ENCODE measurements at regions not wholly inside any gene's neighbourhood (a gene's known extent, or its start where the extent isn't known, plus 50 kb on each side); places are given as distances from the start of the nearest gene placed in this dataset.

DNA sequence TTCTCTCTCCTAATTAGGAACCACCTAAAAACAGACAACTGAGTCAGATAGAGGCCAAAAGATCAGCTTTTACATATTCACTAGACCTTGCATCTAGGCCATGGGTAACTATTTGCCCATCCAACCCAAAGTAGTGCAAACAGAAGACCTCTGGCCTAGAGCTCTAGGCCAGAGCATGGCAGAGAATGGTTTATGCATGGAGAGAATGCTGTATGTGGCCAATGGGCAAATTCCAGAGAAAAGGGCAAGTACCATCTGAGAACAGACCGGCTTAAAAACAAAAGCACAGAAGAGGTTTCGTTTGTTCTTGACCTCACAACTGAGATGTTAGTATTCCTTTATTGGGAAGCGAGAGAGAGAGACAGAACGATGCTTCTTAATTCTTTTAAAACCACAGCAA lies 151.7 kb upstream of the RFX3 start:
- TF ChIP-seq, protein P1, sequence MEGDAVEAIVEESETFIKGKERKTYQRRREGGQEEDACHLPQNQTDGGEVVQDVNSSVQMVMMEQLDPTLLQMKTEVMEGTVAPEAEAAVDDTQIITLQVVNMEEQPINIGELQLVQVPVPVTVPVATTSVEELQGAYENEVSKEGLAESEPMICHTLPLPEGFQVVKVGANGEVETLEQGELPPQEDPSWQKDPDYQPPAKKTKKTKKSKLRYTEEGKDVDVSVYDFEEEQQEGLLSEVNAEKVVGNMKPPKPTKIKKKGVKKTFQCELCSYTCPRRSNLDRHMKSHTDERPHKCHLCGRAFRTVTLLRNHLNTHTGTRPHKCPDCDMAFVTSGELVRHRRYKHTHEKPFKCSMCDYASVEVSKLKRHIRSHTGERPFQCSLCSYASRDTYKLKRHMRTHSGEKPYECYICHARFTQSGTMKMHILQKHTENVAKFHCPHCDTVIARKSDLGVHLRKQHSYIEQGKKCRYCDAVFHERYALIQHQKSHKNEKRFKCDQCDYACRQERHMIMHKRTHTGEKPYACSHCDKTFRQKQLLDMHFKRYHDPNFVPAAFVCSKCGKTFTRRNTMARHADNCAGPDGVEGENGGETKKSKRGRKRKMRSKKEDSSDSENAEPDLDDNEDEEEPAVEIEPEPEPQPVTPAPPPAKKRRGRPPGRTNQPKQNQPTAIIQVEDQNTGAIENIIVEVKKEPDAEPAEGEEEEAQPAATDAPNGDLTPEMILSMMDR (IDR thresholded peaks at IDR 0.05; ENCODE audit: low read depth, low read length, missing input control), result no peak
- no peak for TF ChIP-seq TAF1 (conservative IDR thresholded peaks at IDR 0.05)
- no peak for TF ChIP-seq YY1 (IDR thresholded peaks at IDR 0.05)
- TF ChIP-seq, protein P2, sequence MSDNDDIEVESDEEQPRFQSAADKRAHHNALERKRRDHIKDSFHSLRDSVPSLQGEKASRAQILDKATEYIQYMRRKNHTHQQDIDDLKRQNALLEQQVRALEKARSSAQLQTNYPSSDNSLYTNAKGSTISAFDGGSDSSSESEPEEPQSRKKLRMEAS (IDR thresholded peaks at IDR 0.05), result no peak
- no peak for TF ChIP-seq SP1 (IDR thresholded peaks at IDR 0.05)
- TF ChIP-seq GABPA (IDR thresholded peaks at IDR 0.05 in 1 of 2, conservative IDR thresholded peaks at IDR 0.05 in 1 of 2), result no peak
- TF ChIP-seq, protein P3, sequence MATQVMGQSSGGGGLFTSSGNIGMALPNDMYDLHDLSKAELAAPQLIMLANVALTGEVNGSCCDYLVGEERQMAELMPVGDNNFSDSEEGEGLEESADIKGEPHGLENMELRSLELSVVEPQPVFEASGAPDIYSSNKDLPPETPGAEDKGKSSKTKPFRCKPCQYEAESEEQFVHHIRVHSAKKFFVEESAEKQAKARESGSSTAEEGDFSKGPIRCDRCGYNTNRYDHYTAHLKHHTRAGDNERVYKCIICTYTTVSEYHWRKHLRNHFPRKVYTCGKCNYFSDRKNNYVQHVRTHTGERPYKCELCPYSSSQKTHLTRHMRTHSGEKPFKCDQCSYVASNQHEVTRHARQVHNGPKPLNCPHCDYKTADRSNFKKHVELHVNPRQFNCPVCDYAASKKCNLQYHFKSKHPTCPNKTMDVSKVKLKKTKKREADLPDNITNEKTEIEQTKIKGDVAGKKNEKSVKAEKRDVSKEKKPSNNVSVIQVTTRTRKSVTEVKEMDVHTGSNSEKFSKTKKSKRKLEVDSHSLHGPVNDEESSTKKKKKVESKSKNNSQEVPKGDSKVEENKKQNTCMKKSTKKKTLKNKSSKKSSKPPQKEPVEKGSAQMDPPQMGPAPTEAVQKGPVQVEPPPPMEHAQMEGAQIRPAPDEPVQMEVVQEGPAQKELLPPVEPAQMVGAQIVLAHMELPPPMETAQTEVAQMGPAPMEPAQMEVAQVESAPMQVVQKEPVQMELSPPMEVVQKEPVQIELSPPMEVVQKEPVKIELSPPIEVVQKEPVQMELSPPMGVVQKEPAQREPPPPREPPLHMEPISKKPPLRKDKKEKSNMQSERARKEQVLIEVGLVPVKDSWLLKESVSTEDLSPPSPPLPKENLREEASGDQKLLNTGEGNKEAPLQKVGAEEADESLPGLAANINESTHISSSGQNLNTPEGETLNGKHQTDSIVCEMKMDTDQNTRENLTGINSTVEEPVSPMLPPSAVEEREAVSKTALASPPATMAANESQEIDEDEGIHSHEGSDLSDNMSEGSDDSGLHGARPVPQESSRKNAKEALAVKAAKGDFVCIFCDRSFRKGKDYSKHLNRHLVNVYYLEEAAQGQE (IDR thresholded peaks at IDR 0.05), result no peak
- TF ChIP-seq RXRA (IDR thresholded peaks at IDR 0.05), result no peak
- TF ChIP-seq FOXA1 (IDR thresholded peaks at IDR 0.05), result no peak
- TF ChIP-seq HNF4A (conservative IDR thresholded peaks at IDR 0.05), result no peak
- TF ChIP-seq RAD21 (IDR thresholded peaks at IDR 0.05), result no peak
- TF ChIP-seq, protein P4, sequence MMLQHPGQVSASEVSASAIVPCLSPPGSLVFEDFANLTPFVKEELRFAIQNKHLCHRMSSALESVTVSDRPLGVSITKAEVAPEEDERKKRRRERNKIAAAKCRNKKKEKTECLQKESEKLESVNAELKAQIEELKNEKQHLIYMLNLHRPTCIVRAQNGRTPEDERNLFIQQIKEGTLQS (IDR thresholded peaks at IDR 0.05), result no peak
- TF ChIP-seq JUND (IDR thresholded peaks at IDR 0.05), result no peak

Measured in liver (tissue), 3 donors.